GM03348 (cell line): ENCODE measurements at regions not wholly inside any gene's neighbourhood (a gene's known extent, or its start where the extent isn't known, plus 50 kb on each side); places are given as distances from the start of the nearest gene placed in this dataset.

Experiments used
- DNase-seq: peaks from one replicate; pipeline ENCODE4 v3.0.0; 2012; ENCODE audit warnings: low spot score

DNA sequence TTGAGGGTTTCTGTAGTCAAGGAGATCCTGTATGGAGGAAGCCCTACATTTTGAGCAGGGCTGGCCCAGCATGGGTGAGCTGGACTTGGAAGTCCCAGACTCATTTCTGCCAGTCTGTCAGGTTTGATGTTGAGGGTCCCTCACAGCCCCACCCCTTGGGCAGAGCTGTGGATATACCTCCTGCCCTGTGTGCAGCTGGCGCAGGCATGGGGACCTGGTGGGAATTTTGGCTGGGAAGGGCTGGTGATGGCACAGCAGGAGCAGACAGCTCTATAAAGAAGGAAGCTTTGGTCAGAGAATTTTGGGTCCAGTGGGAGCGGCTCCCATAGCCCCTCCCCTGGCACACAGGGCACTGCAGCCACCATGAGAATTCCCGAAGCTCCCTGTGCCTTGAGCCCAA lies 482.6 kb downstream of the RPS24 start:
- DNase-seq: no peak

GRCh38 chr10:78516756-78517155 lies 483.1 kb downstream of the RPS24 start:
- no peak for DNase-seq

GRCh38 chr10:78518224-78518623 lies 484.6 kb downstream of the RPS24 start:
- DNase-seq: no peak

GRCh38 chr10:78520737-78521430 lies 487.2 kb downstream of the RPS24 start:
- DNase-seq: peak; percentile 30

DNA sequence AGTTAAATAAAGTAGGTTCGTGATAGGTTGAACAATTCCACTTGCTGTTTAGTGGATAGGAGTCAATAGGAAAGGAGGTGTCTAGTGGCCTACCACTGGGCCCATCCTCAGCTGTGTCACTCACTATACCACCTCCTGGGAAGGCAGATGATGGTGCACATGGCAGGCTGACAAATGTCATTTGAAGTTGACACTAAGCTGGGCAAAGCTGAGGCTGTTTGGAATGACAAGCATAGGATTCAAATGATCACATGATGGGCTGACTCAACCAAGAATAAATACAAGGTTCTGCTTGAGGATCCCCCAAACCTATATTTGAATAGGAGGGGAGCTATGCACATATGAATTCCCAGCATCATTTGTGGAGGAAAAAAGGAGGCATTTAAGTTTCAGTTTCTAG lies 489.8 kb downstream of the RPS24 start:
- DNase-seq: no peak

GRCh38 chr10:78524342-78524741 lies 490.7 kb downstream of the RPS24 start:
- no peak for DNase-seq

DNA sequence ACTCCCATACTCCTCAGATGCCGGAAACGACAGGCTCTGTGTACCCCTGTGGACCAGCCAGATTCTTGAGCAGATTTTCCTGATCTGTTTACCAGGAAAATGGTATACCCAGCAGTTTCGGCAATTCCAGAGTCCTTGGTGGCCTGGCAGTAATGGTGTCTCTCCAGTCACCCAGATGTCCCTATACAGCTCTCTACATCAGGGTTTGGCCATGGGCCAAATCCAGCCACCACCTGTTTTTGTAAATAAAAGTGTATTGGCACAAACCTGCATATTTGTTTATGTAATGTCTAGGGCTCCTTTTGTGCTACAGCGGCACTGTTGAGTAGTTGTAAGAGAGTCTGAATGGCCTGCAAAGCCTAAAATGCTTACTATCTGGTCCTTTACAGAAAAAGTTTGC lies 491.3 kb downstream of the RPS24 start:
- DNase-seq: no peak

DNA sequence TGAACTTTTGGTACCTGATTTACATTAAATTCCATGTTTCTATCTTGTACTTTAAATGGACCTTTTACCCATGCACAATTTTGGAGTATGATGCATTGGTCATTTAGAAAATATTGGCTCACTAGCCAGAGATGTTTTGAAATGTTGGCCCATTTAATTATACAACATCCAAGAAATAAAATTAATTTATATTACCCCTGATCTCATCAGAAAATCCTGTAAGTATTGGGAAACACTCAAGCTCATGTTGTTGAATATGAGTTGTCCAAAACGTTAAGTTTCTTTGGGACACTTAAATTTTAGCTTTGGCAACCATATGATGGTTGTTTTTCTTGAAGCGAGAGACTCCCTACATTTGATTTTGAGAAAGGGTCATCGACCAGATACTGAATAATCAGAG lies 492.7 kb downstream of the RPS24 start:
- no peak for DNase-seq

- DNase-seq: no peak
Observed at GRCh38 chr10:78527296-78527695, 493.6 kb downstream of the RPS24 start.

- DNase-seq: no peak
Observed at GRCh38 chr10:78528749-78529204, 495.1 kb downstream of the RPS24 start.

- no peak for DNase-seq
Observed at GRCh38 chr10:78529262-78529661, 495.6 kb downstream of the RPS24 start.

DNA sequence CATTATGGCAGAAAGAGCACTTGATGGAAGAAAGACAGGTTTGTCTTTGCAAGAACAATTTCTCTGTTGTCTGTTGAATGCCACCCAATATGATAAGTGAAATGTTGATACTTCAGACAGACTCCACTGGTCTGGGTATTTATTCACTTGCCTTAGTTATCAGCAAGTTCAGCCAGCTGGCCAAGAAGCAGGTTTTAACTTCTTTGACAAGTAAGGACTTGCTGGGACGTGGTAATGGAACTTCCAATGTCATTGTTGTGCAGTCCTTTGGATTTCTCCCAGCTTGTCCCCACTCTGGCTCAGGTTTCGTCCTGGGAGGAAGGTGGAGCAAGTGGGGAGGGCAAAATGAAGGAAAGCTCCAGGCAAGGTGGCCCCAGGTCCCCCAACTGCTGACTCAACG lies 497.4 kb downstream of the RPS24 start:
- DNase-seq: no peak

DNA sequence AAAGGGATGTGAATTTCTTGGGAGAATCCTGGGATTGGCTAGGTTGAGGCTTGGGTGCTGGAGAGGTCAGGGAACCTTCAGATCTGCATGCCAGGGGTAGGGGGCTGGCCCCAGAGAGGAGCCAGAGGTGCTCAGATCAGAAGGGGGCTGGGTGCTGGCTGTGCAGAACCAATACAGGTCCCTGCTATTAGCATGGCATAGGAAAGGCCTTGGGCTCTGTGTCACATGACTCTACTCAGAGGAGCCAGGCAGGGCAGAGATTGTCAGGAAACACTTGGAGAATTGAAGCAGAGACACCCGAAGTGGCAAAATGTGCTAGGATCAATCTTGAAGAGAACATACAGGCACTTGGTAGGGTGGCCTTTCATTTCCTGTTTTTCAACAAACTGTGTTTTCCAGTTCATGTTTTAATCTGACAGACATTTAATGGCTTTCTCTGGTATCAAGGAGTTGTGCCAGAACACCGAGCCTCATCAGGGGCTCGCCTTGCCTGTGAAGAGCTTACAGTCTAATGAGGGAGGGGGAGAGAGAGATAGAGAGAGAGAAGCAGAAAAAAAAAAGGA lies 498.9 kb downstream of the RPS24 start:
- DNase-seq: no peak

- no peak for DNase-seq
Observed at GRCh38 chr10:78533098-78533497, 499.4 kb downstream of the RPS24 start.

DNA sequence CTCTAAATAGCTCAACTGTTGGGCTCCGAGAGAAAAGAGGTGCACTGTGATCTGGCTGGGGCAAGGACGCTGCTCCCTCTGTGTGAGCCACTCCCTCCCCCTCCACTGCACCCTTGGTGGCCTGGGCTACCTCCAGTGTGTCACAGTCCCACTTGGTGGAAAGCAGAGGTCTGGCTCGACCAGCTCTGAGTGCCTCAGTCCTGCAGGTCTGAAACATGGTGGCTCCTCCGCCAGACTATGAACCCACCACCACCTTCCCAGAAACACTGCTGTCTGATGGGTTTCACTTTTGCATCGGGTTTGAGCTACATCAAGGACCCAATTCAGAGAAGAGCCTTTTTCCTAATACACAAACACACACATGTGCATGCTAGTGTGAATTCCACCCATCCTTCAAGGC lies 500.1 kb downstream of the RPS24 start:
- no peak for DNase-seq

GRCh38 chr10:78535716-78536218 lies 502.1 kb downstream of the RPS24 start:
- DNase-seq: no peak

GRCh38 chr10:78537018-78537417 lies 503.4 kb downstream of the RPS24 start:
- no peak for DNase-seq

GRCh38 chr10:78539247-78539766 lies 505.6 kb downstream of the RPS24 start:
- DNase-seq: no peak

DNA sequence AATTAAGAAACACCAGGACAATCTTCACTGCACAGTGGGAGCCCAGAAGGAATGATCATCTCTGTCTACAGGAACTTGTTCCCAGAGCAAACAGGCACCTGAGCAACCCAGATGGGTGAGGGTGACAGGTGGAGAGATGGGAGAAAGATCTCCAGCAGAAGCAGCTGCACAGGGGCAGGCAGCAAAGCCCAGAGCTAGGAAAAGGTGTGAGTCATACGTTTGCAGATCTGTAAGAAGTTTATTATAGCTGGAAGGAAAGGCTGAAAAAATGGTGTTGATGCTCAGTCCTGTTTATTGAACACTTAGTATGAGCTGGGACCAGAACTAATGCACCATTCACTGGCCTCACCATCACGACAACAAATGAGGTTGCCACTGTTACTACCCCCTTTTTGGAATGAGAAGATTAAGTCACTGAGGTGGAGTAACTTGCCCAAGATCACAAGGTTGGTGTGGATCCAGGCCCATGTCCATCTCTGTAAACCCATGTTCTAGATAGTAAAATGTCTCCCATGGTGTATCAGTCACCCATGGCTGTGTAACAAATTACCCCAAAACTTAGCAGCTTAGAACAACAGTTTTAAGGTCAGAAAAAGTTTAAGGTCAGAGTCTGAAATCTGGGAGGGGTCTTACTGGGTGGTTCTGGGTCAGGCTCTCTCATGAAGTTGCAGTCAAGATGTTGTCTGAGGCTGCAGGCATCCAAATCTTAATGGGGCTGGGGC lies 506.9 kb downstream of the RPS24 start:
- no peak for DNase-seq

DNA sequence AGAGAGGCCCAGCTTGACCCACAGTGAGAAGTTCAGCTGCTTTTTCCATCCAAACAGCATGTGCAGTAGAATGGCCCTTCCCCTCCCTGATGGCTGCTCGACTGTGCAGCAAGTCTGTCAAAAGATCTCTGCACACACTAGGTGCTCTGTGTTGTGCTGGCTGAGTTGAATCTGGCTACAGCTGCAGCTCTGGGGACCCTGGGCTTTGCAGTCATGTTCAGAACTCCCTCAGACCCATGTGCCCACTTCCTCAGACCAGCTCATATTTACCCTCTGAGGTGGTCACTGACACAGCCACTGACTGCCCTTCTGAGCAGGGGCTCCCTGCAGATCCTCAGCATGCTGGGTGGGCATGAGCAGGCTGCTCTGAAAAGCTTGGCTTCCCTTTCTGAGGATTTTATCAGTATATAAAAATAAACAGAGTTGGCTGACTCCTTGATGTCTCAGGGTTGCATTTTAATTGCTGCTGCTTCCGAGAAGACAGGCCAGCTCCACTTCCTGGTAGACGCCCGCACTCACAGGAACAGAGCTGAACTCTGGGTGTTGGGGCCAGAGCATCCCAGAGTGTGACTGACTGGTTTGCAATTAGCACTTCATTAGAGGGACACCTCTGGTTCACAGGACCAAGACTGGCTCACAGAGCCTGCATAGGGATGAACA lies 507.9 kb downstream of the RPS24 start:
- peak; percentile 56 for DNase-seq

DNA sequence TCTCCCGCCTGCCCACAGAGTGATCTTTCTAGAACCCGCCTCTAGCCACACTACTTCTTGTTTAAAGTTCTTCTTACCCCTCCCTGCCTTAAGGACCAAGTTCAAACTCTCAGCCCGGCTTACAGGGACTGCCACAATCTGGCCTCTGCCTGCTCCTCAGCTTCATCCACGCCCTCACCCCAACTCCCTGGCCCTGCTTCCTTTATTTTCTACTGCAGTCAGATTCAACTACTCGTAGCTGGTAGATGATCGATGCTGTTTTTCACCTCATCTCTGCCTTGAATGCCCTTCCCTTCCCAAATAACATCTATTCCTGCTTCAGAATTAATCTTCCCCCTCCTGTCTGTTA lies 508.5 kb downstream of the RPS24 start:
- DNase-seq: no peak

DNA sequence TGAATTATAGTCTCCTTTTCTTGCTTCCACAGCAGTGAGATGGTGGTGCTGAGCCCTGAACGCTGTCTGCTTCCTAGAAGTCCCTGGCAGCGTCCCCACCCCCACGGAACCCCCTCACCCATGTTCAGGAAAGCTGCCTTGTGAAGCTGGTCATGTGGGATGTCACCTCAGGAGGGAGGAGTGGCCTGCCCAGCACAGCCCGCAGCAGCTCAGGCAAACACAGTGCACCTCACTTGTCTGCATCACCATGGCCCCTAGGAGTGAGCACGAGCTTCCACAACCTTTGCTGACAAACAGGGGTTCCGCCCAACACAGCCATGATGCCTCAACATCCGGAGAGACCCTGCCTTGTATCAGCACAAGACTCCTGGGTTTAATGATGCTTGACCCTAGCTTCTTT lies 508.9 kb downstream of the RPS24 start:
- DNase-seq: no peak
